Epithelial cell of esophagus (primary cell): ENCODE measurements at regions not wholly inside any gene's neighbourhood (a gene's known extent, or its start where the extent isn't known, plus 50 kb on each side); places are given as distances from the start of the nearest gene placed in this dataset.
"Not testable (repeated sequence)": the region's sequence is repeated elsewhere in the genome, so short reads cannot be mapped to it uniquely, and the experiment has no call there.

Experiments
- DNase-seq: peaks from one replicate; pipeline ENCODE4 v3.0.0; 2010; ENCODE audit warnings: low read depth
- H3K4me3 ChIP-seq: 2 replicates; pipeline ENCODE4 v1.5.1; 2011; ENCODE audit warnings: mild to moderate bottlenecking, low read length, control low read depth
- CTCF ChIP-seq: IDR thresholded peaks from 2 replicates; pipeline ENCODE4 v1.5.1; 2011; ENCODE audit warnings: low read depth, mild to moderate bottlenecking, low read length, control low read depth, inconsistent platforms; ENCODE audit not compliant: insufficient read depth; ENCODE audit errors: missing control alignments

GRCh38 chrX:73977542-73978169, 125.1 kb upstream of the XIST start:
- no peak for DNase-seq
- TF ChIP-seq CTCF = no peak
- no peak overlapping the region for H3K4me3 ChIP-seq

- not testable (repeated sequence) for DNase-seq, H3K4me3 ChIP-seq
Observed at GRCh38 chrX:73967461-73967860, 114.9 kb upstream of the XIST start.

GRCh38 chrX:73965833-73966232, 113.3 kb upstream of the XIST start:
- no peak overlapping the region for H3K4me3 ChIP-seq
- no peak for TF ChIP-seq CTCF
- DNase-seq = no peak

GRCh38 chrX:73964579-73964978, 112.1 kb upstream of the XIST start:
- no peak for DNase-seq
- no peak for TF ChIP-seq CTCF
- H3K4me3 ChIP-seq = no peak overlapping the region

- no peak for TF ChIP-seq CTCF
- DNase-seq = no peak
- no peak overlapping the region for H3K4me3 ChIP-seq
Observed at GRCh38 chrX:73963682-73964081, 111.2 kb upstream of the XIST start.

GRCh38 chrX:73962948-73963347, 110.4 kb upstream of the XIST start:
- DNase-seq = no peak
- no peak overlapping the region for H3K4me3 ChIP-seq
- TF ChIP-seq CTCF = no peak

- not testable (repeated sequence) for H3K4me3 ChIP-seq
Observed at GRCh38 chrX:73961867-73962266, 109.4 kb upstream of the XIST start.

GRCh38 chrX:73944563-73944908, 92.0 kb upstream of the XIST start:
- DNase-seq = no peak
- TF ChIP-seq CTCF = no peak
- peak overlapping the region; percentile 72 for H3K4me3 ChIP-seq

More at GRCh38 chrX:73961867-73962266, 109.4 kb upstream of the XIST start:
- DNase-seq = not testable (repeated sequence)
